ENCODE measurements at regions not wholly inside any gene's neighbourhood (a gene's known extent, or its start where the extent isn't known, plus 50 kb on each side); places are given as distances from the start of the nearest gene placed in this dataset.
"Not testable (repeated sequence)": the region's sequence is repeated elsewhere in the genome, so short reads cannot be mapped to it uniquely, and the experiment has no call there.

GRCh38 chr5:100641833-100642232 lies 106.7 kb downstream of the FAM174A start:
- no peak for DNase-seq

- DNase-seq, result no peak
These were observed 108.3 kb downstream of the FAM174A start for GRCh38 chr5:100643473-100643872.

DNA sequence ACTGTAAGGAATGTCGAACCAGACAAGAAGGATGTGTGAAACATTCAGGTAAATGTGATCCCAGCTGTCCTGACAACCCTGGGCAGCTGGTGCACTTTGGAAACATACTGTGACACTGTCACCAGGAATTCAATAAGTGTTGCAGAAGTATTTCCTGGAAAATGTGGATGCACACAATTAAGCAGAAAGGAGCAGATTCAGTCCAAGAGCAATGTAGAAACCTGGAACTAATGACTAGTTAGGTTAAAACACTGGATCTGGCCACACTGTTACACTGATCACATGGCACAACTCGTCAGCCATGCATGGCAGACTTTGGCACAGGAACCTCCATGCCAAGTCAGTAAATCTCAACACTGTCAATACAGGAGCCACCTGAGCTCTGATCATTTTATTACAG lies 109.0 kb downstream of the FAM174A start:
- peak; percentile 79 for DNase-seq

DNA sequence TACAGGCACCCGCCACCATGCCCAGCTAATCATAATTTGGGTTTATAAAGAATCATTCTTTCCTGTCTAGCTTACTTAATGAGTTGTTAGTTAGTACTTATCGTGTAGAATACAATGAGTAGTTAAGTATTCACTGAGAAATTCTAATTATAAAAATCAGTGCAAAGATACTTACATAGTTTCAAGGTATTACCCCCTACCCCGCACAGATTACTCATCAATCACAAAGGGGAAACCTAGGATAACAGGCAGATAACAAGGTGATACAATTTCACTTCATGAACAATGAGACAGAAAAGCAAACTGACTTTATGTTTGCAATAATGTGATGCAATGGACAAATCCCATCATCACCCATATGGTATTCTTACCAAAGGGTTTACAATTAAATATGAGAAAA lies 109.6 kb downstream of the FAM174A start:
- no peak for DNase-seq

DNA sequence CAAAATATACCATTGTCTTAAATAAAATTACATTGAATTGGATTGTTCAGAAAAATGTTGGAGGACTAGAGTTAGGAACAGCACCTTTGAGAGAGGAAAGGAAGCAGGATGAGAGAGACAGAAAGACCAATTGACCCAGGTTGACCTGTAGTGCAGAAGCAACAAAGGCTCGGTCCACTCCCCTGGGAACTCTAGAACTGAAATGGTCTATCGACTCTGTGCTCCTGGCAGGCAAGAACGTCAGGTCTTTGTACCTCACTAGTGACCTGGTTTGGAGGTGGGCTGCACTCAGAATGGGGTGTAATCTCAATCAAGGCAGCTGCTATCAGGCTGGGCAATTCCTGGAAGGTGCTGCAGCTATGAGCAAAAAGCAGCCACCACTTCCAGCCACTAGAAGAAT lies 110.8 kb downstream of the FAM174A start:
- no peak for DNase-seq

DNA sequence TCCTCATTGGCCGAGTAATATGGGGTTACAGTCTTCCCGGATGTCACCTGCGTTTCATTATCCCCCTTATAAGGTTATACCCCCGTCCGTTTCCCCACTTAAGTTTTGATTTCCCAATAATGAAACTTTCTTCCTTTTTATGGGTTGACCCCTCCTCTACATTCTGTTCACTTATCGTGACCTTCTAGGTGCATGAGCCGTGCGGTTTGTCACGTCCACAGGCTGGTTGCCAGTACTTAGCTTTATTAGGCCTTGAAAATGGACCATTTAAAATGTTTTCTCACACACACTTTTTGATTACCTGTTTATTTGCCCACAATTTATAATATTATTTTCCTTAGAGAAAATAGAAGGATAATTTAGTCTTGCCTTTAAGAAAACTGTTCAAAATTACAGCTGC lies 111.5 kb downstream of the FAM174A start:
- no peak for DNase-seq

GRCh38 chr5:100647461-100648230 lies 112.5 kb downstream of the FAM174A start:
- peak; percentile 35 for DNase-seq

- no peak for DNase-seq
These were observed 119.7 kb downstream of the FAM174A start for GRCh38 chr5:100654895-100655294.

GRCh38 chr5:100656771-100657170 lies 121.6 kb downstream of the FAM174A start:
- not testable (repeated sequence) for DNase-seq

GRCh38 chr5:100659080-100659795 lies 124.1 kb downstream of the FAM174A start:
- DNase-seq, result no peak

DNA sequence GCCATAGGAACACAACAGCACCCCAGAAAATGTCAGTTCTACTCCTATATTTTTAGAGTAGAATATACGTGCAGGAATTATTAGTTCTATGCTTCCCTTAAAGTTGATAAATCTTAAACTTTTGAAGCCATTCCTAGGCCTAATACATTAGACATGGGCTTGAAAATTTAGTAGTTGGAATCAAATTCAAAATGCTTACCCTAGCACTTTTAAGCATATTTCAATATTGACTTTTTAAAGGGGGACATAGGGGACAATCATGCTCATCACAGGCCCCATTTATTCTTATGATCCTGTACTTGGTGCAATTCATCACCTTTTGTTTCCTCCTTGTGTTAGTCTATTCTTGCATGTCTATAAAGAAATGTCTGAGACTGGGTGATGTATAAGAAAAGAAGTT lies 129.0 kb downstream of the FAM174A start:
- no peak for DNase-seq

DNA sequence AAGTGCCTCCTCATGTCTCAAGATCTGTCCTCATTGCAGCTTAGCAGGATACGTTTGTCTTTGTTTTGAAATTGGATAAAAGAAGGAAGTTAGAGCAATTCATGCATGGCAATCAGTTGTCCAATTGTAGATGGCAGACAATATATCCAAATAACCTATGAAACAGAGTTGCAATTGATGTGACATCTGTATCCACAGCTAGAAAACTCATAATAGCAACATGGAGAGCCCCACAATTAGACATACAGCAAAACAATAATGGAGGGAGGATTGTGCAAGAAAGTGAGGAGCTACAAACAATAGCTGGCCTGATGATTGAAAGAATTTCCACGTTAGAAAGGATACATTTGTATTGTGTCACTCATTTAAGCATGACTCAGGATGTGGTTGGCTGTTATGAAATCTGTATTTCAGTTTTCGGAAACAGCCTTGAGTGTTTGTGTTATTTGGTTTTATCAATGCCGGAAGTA lies 132.0 kb downstream of the FAM174A start:
- DNase-seq, result no peak

GRCh38 chr5:100668511-100668910 lies 133.3 kb downstream of the FAM174A start:
- DNase-seq, result no peak

- DNase-seq, result peak; percentile 77
These were observed 141.8 kb downstream of the FAM174A start for GRCh38 chr5:100676817-100677631.

DNA sequence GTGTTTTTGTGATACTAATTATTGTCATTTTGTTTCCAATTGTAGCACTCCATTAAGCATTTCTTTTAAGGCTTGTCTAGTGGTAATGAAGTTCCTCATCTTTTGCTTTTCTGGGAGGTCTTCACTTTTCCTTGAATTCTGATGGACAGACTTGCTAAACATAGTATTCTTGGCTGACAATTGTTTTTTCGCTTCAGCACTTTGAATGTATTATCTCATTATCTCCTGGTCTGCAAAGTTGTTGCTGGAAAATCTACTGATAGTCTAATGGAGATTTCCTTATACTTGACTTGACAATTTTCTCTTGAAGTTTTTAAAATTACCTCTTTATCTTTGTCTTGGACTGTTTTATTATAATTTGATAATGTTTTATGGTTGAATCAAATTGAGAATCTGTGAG lies 147.5 kb downstream of the FAM174A start:
- DNase-seq, result no peak

DNA sequence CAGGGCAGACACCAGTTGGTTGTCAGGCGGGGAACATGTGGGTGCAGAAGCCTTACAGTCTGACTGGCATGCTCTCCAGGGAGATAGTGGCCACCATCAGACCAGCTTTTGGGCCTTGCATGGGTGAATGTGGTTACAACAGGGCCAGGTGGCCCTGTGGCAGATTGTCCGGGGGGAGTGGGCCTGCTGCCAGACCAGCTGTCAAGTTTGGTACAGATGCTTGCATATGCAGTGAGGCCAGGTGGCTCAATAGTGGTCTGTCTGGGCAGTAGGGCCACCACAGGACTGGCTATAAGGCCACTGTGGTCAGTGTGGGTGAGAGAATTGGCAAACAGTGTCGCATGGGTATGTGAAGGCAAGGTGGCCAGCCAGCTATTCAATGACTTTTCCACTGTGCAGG lies 148.7 kb downstream of the FAM174A start:
- DNase-seq, result no peak

DNA sequence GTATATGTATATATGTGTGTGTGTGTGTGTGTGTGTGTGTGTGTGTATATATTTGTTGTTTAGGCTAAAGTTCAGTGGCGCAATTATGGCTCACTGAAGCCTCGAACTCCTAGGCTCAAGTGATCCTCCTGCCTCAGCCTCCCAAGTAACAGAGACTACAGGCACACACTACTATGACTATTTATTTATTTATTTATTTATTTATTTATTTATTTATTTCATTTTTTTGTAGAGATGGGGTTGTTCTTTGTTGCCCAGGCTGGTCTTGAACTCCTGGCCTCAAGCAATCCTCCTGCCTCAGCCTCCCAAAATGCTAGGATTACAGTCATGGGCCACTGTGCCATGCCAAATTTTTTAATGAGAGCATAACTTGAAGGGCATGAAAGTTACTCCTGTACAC lies 149.9 kb downstream of the FAM174A start:
- DNase-seq, result not testable (repeated sequence)

- DNase-seq, result not testable (repeated sequence)
These were observed 153.7 kb downstream of the FAM174A start for GRCh38 chr5:100688834-100689233.

DNA sequence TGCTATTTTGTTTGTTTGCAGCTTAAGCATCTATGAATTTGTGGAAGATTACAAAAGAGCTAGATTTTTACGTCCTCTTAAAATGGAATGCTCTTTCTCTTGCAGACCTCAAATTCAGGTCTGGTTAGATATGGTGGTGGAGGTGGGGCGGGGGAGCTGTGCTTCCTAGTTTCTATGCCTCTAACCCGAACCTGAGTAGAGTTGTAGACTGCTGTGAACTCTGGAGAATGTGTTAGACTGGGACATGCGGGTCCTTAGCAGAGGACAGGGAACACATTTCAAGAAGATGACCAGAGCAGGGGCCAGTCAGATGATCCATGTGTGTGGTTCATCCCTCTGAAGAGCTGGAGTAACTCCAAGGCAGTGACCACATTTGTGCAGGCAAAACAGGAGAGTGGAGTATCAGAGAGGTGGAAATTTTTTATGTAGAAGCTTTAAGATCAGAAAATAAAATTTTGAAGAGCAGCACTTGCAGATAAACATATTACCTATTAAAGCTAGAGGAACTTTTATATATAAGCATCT lies 154.9 kb downstream of the FAM174A start:
- DNase-seq, result no peak

DNA sequence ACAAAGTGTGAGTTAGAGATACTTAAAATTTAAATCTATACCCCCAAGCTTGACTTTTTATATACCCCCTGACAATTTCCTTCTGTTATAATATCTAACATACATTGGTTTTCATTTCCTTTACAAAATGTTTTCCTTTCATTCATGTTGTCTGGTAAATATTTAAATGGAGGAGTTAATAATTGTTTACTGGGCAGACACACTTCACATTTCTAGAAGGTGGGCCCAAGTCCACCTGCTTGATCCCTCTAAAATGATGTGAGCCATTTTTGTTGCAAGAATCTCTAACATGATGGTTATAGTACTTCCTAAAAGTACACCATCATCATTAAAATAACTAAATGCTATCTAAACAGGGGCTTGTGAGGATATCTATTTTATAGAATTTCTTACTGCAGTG lies 155.9 kb downstream of the FAM174A start:
- DNase-seq, result no peak

DNA sequence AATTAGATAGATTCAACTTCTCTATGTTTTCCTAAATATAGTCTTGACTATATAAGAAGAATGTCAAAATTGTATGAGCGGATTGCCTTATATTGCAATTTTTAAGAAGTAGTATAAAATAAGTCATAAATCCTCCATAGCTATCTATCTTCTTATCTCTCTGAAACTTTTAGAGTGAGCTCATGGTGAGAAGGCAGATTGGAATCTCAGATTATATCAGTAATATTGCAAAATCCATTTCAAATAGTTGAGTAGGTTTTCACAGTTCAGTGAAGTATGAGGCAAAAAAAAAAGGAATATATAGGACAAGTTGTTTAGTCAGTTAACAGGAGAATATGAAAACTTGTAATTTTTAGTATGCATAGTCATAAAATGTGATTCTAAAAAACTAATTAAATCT lies 156.4 kb downstream of the FAM174A start:
- DNase-seq, result no peak

- no peak for DNase-seq
These were observed 158.3 kb downstream of the FAM174A start for GRCh38 chr5:100693481-100693880.

DNA sequence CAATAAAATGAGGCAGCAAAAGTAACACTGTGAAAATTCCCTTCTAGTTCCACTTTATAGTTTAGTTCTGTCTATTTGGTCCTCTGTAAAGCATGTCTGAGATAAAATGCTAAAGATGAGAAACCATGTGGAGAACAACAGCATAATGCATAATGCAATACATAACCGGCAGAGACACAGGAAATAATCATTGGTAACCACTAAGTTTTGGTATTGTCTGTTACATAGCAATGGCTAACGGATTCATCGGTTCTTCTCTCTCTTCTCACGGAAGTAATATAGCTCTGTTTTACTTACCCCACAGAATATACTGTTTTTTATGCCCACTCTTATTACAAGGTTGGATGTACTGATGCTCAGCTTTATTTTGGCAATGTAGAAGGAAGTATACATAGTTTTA lies 158.9 kb downstream of the FAM174A start:
- no peak for DNase-seq
